ENCODE measurements at regions not wholly inside any gene's neighbourhood (a gene's known extent, or its start where the extent isn't known, plus 50 kb on each side); places are given as distances from the start of the nearest gene placed in this dataset.

DNA sequence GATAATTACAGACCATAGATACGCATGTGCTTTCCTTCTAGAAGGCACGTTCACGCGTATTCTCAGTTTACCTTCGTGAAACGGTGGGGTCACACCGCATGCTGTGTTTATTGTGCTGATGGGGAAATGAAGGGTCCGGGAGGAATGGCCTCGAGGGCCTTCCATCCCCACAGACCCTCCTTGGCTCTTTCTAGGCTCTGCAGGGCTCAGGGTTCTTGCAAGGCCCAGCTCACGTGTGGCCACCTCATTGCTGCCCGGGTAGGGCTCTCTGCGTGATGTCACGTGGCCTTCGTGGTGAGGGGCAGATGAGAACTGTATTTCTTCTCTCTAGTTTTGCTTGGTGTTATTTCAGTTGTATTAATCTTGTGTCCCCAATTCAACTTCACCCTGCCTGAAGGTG, 133.5 kb upstream of the ALKAL2 start:
- Mint-ChIP-seq H3K4me3 (no peak overlapping the region), H3K4me1 (no peaks in the 10 kb centered on the region), H3K27me3 (peaks cover 10% of the 10 kb centered on the region), H3K9me3 (no peaks in the 10 kb centered on the region), H3K36me3 (no peaks in the 10 kb centered on the region), H3K27ac (no peak overlapping the region)

DNA sequence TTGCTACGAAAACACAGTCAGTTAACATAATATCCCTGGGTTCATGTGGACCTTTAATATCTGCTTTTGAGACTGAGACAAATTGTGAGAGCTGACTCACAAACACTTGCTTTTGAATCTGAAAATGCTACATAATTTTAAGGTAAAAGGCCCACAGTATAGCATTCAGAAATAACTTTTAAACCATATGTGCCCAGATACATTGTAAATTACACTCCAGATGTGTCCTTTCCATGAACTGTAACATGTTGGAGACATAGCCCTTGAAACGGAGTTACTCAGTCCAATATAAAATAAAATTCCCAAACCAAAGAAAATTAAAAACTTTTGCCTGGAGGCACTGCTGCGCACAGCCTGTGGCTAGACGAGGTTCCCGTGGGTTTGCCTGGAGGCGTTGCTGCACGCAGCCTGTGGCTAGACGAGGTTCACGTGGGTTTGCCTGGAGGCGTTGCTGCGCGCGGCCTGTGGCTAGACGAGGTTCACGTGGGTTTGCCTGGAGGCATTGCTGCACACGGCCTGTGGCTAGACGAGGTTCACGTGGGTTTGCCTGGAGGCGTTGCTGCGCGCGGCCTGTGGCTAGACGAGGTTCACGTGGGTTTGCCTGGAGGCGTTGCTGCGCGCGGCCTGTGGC, 131.9 kb upstream of the ALKAL2 start:
- no peaks in the 10 kb centered on the region for H3K9me3 Mint-ChIP-seq
- H3K4me1 Mint-ChIP-seq = no peaks in the 10 kb centered on the region
- no peak overlapping the region for H3K4me3 Mint-ChIP-seq
- no peak overlapping the region for H3K27ac Mint-ChIP-seq
- no peaks in the 10 kb centered on the region for H3K36me3 Mint-ChIP-seq
- peaks cover 10% of the 10 kb centered on the region for H3K27me3 Mint-ChIP-seq

DNA sequence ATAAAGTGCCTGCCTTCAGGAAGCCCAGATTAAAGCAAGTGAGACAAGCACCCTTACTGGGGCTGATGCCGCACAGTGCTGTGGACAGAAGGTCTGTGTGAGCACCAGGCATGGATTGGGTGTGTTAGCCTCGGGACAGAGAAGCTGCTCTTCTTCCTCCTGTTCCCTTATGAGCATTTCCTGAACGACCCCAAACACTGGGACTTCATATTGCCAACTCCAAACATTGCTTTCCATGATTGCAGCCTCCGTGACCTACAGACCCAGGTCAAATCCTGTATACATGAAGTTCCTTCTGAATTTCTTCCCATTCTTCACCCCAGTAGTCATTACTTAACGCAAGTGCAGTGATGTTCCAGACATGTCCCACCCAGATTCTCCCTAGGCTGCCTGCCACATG, 129.8 kb upstream of the ALKAL2 start:
- no peak overlapping the region for H3K27ac Mint-ChIP-seq
- H3K4me1 Mint-ChIP-seq = no peaks in the 10 kb centered on the region
- H3K4me3 Mint-ChIP-seq = no peak overlapping the region
- no peaks in the 10 kb centered on the region for H3K36me3 Mint-ChIP-seq
- no peaks in the 10 kb centered on the region for H3K9me3 Mint-ChIP-seq
- H3K27me3 Mint-ChIP-seq = peaks cover 10% of the 10 kb centered on the region

DNA sequence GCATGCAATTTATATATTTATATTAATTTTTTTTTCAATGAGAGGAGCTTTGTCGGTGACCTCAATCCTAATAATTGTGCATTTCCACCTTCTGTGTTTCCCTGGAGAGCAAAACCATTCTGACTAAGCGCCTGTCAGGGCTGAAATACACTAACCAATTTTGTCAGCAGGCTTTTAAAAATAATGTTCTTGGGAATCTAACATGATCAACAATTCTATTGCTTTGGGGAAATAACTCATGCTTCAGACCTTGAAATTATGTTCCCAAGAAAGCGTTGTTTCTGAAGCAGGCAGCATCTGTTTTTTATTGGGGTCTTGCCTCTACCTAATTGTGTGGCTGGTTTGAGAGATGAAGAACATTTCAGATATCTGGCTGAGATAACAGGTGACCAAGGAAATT, 129.1 kb upstream of the ALKAL2 start:
- Mint-ChIP-seq H3K36me3 (no peaks in the 10 kb centered on the region), H3K9me3 (no peaks in the 10 kb centered on the region)

DNA sequence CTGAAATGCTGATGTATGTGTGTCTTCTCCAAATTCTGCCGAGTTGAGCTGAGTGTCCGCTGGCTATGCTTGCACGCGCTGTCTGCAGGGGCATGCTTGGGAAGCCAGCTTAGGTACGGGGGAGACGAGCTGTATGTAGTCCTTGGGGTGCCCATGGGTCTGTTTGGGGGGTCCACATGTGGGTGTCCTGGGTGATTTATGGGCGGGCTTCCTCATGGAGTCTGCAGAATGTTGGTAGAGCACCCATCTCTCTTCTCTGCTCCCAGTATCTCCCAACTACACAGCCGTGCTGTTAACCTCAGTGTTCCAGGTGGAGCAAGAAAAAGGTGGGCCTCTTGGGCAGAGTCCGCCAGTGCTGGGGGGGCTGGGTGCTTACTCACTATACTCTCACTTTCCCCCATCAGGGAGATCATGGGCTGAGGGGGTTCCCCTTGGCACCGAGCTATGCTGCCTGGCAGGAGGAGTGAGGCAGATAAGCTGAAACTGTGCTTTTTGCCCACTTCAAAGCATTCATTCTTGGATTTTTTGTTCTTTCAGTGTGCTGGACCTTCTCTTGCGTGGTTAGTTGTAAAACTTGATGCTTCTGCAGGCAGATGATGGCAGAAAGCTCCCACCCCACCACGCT, 128.2 kb upstream of the ALKAL2 start:
- H3K36me3 Mint-ChIP-seq = no peaks in the 10 kb centered on the region
- H3K9me3 Mint-ChIP-seq = peaks cover 3% of the 10 kb centered on the region
- peaks cover 10% of the 10 kb centered on the region for H3K27me3 Mint-ChIP-seq
- H3K4me1 Mint-ChIP-seq = no peaks in the 10 kb centered on the region
- H3K27ac Mint-ChIP-seq = no peak overlapping the region
- no peak overlapping the region for H3K4me3 Mint-ChIP-seq

More for the DNA sequence above, 129.1 kb upstream of the ALKAL2 start:
- H3K4me1 Mint-ChIP-seq = no peaks in the 10 kb centered on the region
- H3K4me3 Mint-ChIP-seq = no peak overlapping the region
- no peak overlapping the region for H3K27ac Mint-ChIP-seq
- peaks cover 10% of the 10 kb centered on the region for H3K27me3 Mint-ChIP-seq

DNA sequence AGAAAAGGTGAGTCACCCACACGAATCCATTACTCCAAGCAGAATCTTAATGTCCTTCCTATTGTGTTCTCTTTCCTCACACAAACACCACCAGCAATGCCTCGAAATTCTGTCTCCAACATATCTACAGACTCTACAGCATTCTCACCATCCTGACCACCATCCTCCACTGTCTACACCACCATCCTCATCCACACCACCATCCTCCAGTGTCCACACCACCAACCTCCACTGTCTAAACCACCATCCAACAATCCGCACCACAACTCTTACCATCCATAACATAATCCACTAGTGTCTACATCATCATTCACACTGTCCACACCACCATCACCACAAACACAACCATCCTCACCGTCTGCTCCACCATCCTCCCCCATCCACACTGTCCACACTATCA, 121.6 kb upstream of the ALKAL2 start:
- Mint-ChIP-seq H3K9me3 (peaks cover 4% of the 10 kb centered on the region), H3K27me3 (no peaks in the 10 kb centered on the region), H3K4me3 (no peak overlapping the region), H3K27ac (peak overlapping the region; percentile 4), H3K4me1 (no peaks in the 10 kb centered on the region), H3K36me3 (no peaks in the 10 kb centered on the region)

DNA sequence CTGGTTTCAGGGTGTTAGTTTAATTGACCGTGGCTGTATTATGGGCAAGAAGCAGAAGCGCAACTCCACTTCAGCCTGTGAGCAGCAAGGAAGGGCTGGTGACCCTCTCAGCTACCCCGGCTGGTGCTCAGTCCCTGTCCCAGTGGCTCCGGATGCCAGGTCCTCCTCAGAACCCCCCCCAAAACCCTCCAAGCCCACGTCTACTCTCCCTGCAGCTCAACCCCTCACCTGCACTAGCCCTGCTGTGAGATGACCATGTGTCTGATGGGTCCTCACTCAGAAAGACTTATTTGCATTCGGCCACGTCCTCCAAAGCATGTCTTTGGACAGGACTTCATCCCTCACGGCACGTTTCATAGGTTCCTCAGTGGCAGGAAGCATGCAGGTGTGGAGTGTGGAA, 119.7 kb upstream of the ALKAL2 start:
- Mint-ChIP-seq H3K4me1 (no peaks in the 10 kb centered on the region), H3K27ac (no peak overlapping the region), H3K27me3 (no peaks in the 10 kb centered on the region)

DNA sequence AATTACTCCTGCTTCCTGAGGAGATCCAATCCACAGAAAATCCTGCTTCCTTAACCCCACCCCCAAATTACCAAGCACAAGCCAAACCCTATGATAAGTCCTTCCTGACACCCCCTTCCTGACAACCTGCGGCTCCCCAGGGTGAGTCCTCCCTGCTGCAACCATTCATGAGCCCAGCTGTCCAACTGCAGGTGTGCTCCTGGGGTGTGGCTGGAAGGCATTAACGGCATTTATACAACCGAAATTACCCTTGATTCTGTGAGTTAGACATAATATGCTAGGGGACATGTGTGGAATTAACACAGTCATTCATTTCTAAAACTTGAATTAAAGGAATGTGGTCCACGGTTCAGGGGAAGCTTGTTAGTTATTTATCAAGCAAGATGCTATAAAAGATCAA, 119.0 kb upstream of the ALKAL2 start:
- H3K4me3 Mint-ChIP-seq = no peak overlapping the region
- H3K4me1 Mint-ChIP-seq = no peaks in the 10 kb centered on the region
- H3K9me3 Mint-ChIP-seq = peaks cover 4% of the 10 kb centered on the region
- no peaks in the 10 kb centered on the region for H3K36me3 Mint-ChIP-seq
- H3K27ac Mint-ChIP-seq = no peak overlapping the region
- H3K27me3 Mint-ChIP-seq = no peaks in the 10 kb centered on the region

More for the DNA sequence above, 119.7 kb upstream of the ALKAL2 start:
- Mint-ChIP-seq H3K4me3 (no peak overlapping the region), H3K36me3 (no peaks in the 10 kb centered on the region), H3K9me3 (peaks cover 4% of the 10 kb centered on the region)

DNA sequence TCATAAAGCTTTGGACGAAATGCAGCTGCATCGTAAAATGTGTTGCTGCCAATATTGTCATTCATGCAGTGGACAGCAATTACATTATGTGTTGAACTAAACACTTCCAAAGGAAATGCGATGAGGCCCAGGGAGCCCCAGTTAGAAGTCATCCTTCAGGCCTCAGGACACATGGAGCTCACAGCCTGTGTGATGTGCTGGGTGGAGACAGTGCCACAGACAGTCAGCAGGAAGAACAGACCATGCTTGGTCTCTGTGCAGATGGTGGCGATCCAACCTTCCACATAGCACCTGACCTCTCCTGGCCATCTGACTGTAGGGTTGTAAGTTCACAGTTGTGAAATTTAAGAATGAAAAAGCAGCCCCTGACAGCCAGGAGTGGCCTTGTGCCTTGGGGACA, 118.3 kb upstream of the ALKAL2 start:
- Mint-ChIP-seq H3K4me1 (no peaks in the 10 kb centered on the region), H3K9me3 (peaks cover 3% of the 10 kb centered on the region), H3K27me3 (no peaks in the 10 kb centered on the region), H3K4me3 (no peak overlapping the region), H3K36me3 (no peaks in the 10 kb centered on the region), H3K27ac (no peak overlapping the region)

DNA sequence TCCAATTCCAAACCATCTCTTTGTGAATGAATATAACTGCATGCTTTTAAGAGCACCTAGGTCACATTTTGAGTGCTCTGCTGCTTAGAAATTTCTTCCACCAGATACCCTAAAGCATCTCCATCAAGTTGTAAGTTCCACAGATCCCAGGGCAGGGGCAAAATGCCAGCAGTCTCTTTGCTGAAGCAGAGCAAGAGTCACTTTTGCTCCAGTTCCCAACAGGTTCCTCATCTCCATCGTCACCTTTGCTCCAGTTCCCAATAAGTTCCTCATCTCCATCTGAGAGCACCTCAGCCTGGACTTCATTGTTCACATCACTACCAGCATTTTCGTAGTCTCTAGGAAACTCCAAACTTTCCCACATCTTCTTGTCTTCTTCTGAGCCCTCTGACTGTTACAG, 116.7 kb upstream of the ALKAL2 start:
- H3K9me3 Mint-ChIP-seq = no peaks in the 10 kb centered on the region
- H3K4me1 Mint-ChIP-seq = no peaks in the 10 kb centered on the region
- no peak overlapping the region for H3K27ac Mint-ChIP-seq
- no peak overlapping the region for H3K4me3 Mint-ChIP-seq
- no peaks in the 10 kb centered on the region for H3K36me3 Mint-ChIP-seq
- H3K27me3 Mint-ChIP-seq = no peaks in the 10 kb centered on the region

DNA sequence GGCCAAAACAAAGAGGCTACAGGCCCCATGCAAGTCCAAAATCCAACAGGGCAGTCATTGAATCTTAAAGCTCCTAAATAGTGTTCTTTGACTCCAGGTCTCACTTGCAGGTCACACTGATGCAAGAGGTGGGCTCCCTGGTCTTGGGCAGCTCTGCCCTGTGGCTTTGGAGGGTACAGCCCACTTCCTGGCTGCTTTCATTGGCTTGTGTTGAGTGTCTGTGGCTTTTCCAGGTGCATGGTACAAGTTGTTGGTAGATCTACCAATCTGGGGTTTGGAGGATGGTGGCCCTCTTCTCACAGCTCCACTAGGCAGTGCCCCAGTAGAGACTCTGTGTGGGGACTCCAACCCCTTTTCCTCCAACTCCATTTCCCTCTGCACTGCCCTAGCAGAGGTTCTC, 115.8 kb upstream of the ALKAL2 start:
- Mint-ChIP-seq H3K27me3 (no peaks in the 10 kb centered on the region), H3K9me3 (no peaks in the 10 kb centered on the region), H3K4me1 (no peaks in the 10 kb centered on the region), H3K27ac (no peak overlapping the region), H3K4me3 (no peak overlapping the region), H3K36me3 (no peaks in the 10 kb centered on the region)

DNA sequence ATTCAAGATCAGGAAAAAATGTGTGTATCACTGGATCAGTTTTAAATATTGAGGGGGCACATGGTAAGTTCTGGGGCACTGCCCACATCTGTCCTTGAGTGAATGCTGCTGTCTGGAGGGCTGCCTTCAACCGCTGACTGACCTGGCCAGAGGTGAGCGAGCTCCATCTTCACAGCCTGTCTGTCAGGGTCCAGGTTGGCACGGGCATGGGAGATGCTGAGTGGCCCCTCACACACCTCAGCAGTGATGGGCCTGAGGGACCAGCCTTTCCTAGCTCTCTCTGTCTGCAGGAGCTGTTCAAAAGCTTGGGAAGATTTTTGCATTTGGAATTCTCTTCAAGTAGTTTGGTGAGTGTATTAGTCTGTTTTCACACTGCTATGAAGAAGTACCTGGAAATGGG, 114.8 kb upstream of the ALKAL2 start:
- Mint-ChIP-seq H3K9me3 (no peaks in the 10 kb centered on the region), H3K4me3 (no peak overlapping the region), H3K27me3 (no peaks in the 10 kb centered on the region), H3K36me3 (no peaks in the 10 kb centered on the region), H3K27ac (no peak overlapping the region), H3K4me1 (no peaks in the 10 kb centered on the region)

DNA sequence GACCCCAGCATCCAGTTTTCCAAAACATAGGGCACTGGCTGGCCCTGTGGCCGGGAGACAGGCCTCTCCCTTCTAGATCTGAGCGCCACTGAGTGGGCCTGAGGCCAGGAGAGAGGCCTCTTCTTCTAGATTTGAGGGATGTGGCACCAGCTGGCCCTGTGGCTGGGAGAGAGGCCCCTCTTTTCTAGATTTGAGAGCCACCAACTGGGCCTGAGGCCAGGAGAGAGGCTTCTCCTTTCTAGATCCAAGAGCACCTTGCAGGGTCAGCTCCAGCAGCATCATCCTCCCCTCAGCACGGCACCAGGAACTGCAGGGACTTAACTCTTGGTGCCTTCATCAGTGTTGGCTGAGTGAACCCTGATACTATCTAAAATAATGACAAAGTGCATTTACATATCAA, 114.3 kb upstream of the ALKAL2 start:
- H3K36me3 Mint-ChIP-seq = no peaks in the 10 kb centered on the region
- no peaks in the 10 kb centered on the region for H3K4me1 Mint-ChIP-seq
- no peaks in the 10 kb centered on the region for H3K27me3 Mint-ChIP-seq
- no peak overlapping the region for H3K27ac Mint-ChIP-seq
- no peak overlapping the region for H3K4me3 Mint-ChIP-seq
- H3K9me3 Mint-ChIP-seq = no peaks in the 10 kb centered on the region

DNA sequence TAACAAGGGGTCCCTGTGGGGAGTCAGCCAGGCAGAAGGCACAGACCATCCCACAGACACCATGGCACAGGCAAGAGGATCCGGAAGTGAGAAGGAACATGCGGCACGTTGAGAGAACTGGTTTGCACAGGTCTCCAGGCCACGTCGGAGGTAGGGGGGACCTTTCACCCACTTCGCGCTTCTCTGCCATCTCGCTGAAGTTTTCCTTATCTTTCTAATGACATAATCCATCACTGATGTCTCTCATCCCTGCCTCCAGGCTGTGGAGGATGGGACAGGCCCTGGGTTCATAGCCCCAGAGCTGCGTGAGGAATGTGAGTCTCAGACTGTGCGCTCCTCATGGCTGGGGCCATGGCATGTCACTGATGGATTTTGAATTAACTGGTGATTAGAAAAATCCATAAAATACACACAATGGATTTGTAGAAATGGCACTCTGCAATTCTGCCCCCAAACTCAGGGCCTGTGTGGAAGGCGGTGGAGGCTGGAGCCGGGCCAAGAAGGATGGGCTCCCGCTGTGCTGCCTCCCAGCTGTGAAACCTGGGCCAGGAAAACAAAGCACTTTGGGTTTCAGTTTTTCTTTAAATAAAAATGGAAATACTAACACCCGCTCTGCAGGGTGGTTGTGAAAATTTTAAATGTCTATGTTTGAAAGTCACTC, 113.3 kb upstream of the ALKAL2 start:
- Mint-ChIP-seq H3K9me3 (no peaks in the 10 kb centered on the region), H3K36me3 (no peaks in the 10 kb centered on the region), H3K27ac (no peak overlapping the region), H3K4me1 (no peaks in the 10 kb centered on the region), H3K27me3 (no peaks in the 10 kb centered on the region), H3K4me3 (no peak overlapping the region)

DNA sequence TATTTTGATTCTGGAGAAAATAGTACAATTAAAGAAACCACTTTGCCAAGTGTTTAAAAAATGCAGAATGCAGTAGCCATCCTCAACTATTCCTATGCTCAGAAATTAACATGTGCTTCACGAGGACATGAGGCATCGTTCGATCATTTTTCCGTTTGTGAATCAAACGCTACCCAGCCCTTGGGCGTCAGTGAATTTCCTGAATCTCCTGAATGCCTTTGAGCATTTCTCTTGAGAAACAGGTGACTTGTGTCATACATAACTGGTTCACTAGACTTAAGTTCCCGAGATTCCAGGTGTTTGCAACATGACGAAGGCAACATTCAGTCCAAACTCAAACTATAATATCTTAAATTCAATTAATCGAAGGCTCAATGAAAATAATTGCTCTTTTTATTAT, 110.0 kb upstream of the ALKAL2 start:
- Mint-ChIP-seq H3K9me3 (no peaks in the 10 kb centered on the region), H3K4me3 (no peak overlapping the region), H3K36me3 (no peaks in the 10 kb centered on the region), H3K27ac (no peak overlapping the region), H3K4me1 (peaks cover 10% of the 10 kb centered on the region), H3K27me3 (no peaks in the 10 kb centered on the region)

DNA sequence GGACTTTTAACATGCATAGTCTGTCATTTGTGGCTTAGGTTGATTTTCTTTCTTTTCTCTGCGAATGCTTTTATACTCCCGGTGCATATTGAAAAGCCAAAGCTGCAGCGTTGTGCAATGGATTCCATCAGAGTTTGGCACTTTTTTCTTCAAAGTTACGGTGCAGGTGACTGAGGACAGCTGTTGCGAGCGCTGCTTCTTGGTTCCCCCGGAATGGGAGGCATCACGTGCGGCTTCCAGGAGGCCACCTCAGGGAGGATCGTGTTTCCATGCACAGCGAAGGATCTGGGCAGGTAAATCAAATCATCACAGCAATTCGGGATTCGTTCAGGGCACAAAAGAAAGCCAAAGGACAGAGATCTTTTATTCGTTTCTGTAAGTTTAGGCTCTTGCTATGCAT, 109.6 kb upstream of the ALKAL2 start:
- no peak overlapping the region for H3K27ac Mint-ChIP-seq
- H3K4me3 Mint-ChIP-seq = no peak overlapping the region
- no peaks in the 10 kb centered on the region for H3K27me3 Mint-ChIP-seq
- no peaks in the 10 kb centered on the region for H3K9me3 Mint-ChIP-seq
- no peaks in the 10 kb centered on the region for H3K36me3 Mint-ChIP-seq
- H3K4me1 Mint-ChIP-seq = peaks cover 10% of the 10 kb centered on the region

All from activated naive CD4-positive, alpha-beta T cell treated with anti-CD3 and anti-CD28 coated beads, Interleukin-2, amount 50 U/mL, for 24 hours (primary cell).